CD4-positive, alpha-beta T cell treated with Interleukin-15 for 4 hours (primary cell): ENCODE measurements at regions not wholly inside any gene's neighbourhood (a gene's known extent, or its start where the extent isn't known, plus 50 kb on each side); places are given as distances from the start of the nearest gene placed in this dataset.

Experiments used
- DNase-seq: peaks from one replicate; pipeline ENCODE4 v3.0.0-alpha.2; 2020; ENCODE audit warnings: low spot score

GRCh38 chr10:121182219-121182618, 331.1 kb downstream of the WDR11 start:
- DNase-seq = no peak

DNA sequence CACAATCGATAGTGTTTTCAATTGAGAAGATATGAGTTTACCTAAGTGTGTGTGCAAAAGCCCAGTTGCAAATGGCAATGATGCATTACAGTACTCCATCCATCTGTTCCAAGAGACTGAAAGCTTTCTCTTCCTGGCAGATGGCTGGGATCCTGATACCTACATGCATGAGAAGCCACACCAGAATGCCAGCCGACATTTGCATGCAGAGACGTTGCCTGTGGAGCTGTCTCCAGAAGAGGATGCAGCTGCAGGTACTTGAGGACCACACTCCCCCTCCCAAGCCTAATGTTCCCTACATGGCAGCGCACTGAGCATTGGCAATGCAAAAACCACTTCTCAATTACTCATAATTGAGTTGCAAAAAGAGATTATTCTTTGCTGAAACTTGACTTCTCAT, 332.1 kb downstream of the WDR11 start:
- DNase-seq = no peak

DNA sequence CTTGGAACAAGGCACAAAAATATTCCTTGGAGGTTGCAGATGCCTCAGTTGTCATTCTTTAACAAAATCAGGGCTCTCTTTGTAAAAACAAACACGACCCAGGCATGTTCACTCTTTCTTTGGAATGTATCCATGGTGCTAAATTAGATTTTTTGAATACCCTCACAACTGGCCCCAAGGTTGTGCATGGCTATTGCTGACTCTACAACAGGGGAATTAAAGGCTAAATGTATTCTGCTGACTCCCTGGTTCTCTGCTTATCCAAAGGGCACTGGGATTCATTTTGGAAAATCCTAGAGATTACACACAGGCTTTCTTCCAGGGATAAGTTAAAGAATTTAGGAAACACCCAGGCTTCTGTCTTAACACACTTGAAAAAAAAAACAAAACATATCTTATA, 332.5 kb downstream of the WDR11 start:
- no peak for DNase-seq

DNA sequence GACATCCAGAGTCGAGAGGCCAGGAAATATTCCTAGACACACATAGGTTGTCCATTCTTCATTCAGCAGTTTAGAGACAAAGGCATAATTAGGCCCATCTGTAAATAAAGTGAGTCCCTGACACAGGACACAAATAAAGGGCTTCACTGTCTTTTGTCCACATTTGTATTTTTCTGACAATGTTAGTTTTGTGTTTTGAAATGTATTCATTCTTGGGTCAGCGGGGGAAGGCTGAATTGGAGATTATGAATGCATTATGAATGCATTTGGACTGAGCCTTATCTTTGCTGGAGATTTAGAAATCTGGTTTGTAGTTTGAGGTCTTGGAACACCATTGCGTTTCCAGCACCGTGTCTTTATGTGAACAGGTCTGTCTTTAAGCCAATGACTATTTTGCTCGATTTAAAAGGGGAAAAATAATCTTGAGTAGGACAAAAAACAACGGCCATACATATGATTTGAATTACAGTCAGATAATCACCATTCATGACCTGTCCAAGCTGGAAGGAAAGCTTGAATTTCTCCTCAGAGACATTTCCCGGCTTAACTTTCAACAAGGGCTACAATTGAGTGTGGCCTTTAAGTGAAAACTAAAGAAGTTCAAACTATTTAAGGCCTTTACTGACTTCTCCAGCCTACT, 334.8 kb downstream of the WDR11 start:
- DNase-seq = no peak

- no peak for DNase-seq
Observed at GRCh38 chr10:121187391-121187790, 336.2 kb downstream of the WDR11 start.

DNA sequence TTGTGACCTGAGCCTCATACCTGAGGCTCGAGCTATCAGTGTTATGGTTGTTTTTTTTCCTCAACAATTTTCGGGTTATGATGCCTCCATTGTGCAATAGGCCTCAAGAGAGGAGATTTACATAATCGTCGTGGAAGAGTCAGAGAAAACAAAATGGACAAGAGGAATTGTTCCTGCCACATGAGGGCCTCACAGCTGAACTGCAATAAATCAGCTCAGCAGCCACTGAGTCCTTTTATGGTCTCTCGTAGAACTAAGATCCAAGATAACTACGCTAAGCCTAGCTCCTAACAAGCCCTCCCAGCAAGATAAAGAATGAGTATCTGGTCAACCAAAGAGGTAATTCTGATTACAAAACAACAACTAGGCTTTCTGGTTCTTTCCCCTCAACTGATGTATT, 336.8 kb downstream of the WDR11 start:
- no peak for DNase-seq

- no peak for DNase-seq
Observed at GRCh38 chr10:121189066-121189465, 337.9 kb downstream of the WDR11 start.

DNA sequence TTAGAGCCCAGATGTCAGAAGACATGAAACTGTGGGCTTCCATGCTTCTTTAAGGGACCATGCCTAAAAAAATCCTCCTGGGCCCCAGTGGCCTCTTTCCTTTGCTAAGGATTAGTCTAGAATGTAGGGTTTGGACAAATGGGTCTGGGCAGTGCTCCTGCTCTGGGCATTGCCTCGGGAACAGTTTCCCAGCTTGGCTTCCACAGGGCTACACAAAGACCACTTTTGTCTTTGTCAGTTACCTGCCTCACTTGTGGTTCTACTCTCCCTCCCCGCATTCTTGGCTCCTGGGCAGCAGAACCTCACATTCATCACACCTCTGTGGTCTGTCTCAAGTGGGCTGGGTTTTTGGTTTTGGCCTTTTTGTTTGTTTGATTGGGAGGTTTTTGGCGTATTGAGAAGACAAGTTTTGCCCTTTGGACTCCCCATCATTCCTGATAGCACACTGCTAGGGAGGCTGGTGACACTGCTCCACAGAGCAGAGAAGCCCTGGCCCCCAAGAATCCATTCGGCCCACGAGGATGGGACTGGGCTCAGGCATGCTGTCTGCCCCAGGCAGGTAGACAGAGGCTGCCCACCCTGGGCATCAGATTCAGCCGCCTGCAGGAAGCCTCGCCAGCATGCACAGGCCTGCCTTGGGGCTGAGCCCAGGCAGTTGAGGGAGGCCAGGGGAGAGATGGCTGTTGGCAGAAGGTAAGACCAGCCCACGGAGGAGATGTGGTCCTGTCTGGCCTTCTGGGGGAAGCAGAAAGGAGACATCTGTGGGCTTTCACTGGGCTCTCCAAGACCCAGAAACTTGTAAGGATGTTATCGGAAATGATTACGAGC, 343.7 kb downstream of the WDR11 start:
- DNase-seq = no peak

DNA sequence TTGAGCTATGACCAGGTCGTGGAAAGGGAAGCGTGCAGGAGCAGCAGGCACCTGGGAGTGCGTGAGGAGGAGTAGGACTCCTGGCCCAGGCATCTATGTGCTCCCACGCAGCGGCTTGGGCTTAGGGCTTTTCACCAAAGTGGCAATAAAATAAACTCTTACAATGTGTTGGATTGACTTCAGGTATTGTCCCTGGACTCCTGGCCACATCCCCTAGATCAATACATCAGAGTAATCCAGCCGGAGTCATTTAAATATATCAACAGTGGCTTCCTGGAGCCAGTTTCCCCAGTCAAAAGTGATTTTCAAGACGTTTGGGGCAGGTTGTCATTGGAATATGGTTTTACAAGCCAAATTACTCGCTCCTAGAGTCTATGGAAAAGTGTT, 344.4 kb downstream of the WDR11 start:
- no peak for DNase-seq

- no peak for DNase-seq
Observed at GRCh38 chr10:121199081-121199480, 347.9 kb downstream of the WDR11 start.

DNA sequence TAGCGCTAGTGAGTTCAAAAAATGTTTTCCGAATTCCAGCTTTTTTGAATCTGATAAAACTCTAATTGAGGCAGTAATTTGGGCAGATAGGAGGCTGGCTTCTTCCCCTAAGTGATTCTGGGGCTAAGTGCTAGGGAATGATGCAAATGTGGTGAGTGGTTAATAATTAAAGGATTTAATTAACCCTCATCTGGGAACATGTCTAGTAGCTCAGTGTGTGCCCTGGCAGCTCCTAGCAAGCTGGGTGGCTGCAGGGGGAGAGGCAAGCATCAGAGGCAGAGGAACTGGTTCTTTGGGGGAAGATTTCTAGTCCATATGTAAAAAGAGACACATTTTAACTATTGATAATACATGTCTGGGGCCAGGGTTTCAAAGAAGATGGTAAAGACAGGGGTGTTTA, 354.5 kb downstream of the WDR11 start:
- DNase-seq = no peak

DNA sequence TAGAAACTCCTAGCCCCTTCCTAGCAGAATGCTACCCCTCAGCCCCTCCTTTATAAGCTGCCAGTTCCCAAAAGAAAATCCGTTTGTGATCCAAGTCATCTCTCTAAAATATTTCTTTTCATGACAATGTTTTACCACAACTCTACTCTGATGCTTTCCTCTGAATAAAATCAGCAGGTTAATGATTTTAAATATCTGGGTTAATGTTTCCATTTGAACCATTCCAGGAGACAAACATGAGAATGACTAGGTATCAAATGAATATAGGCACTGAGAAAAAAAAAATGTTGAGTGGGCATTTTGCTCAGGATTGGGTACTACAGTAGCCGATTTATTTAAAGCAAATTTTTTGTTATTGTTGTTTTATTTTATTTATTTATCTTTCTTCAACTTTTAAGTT, 360.3 kb downstream of the WDR11 start:
- DNase-seq = no peak

DNA sequence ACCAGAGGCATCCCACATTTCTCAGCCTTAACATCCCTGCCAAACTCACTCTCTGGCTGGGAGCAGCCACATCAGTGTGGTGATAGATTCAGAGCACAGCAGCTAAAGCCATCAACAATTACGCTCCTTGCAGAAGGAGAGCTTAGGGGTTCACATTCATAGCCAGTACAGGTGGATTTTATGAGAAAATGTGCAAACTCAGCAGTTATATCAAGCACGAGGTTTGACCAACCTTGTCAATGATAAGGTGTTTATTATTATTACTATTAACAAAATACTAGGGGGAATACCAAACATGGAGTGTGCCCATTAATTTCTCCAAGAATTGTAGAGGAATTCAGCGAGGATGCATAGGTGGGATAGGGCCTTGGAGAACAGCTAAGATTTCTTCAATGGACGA, 362.3 kb downstream of the WDR11 start:
- DNase-seq = no peak

- DNase-seq = no peak
Observed at GRCh38 chr10:121216295-121216694, 365.1 kb downstream of the WDR11 start.

DNA sequence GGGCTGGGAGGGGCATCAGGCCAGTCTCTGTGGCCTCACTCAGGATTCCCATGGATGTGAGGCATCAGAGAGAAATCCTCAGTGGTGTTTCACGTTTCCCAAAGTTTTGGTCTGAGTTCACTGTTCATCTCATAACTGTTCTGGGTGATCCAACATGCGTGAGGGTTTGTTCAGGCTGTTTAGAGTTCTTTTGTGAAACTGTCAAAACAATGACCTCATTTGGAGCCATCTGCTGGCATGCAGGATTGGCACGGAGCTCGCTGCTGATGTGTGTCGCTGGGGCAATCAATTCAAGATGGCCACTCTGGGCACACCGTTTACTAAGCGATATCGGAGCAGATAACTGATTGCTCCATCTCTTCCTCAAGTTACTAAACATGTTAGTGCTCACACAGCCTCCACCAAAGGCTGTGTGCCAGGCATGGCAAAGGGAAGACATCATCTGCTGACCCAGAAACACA, 365.6 kb downstream of the WDR11 start:
- DNase-seq = no peak

- DNase-seq = no peak
Observed at GRCh38 chr10:121217331-121217730, 366.2 kb downstream of the WDR11 start.

DNA sequence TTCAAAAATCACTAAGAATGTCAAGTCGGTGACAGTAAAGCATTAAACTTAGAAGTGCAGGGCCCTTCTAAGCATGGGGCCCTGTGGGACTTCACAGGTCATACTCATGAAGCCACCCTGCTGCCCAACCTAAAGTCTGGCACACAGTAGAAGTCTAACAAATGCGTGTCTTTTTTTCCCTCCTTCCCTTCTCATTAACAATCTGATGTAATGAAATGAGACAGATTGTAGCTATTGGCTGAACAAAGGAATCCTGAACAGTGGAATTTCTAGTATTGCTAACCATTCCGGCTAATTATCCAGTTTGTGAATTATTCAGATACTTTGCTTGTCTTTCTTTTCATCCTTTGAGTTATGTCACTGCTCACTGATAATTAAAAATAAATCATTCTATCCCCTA, 369.9 kb downstream of the WDR11 start:
- DNase-seq = no peak

GRCh38 chr10:121221991-121222390, 370.8 kb downstream of the WDR11 start:
- no peak for DNase-seq

DNA sequence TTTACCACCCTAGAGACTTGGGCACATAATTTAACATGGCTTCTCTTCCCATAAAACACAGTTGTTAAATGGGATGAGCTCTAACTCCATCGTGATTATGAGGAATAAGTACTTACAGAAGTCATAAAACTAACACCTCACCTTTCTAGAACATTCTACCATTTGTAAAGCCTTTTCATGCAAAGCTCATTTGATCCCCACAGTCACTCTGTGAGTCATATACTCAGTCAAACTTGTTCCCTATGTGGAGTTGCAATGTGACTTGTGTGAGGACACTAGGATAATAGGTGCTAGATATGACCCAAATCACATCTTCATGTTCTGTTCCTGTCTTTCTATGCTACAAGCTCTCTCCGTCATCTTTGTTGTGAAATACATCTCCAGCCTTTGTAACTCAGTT, 371.7 kb downstream of the WDR11 start:
- DNase-seq = no peak

- DNase-seq = no peak
Observed at GRCh38 chr10:121231079-121231478, 367.2 kb downstream of the FGFR2 start.

GRCh38 chr10:121232494-121232893, 365.8 kb downstream of the FGFR2 start:
- DNase-seq = no peak

GRCh38 chr10:121235692-121236091, 362.6 kb downstream of the FGFR2 start:
- no peak for DNase-seq

DNA sequence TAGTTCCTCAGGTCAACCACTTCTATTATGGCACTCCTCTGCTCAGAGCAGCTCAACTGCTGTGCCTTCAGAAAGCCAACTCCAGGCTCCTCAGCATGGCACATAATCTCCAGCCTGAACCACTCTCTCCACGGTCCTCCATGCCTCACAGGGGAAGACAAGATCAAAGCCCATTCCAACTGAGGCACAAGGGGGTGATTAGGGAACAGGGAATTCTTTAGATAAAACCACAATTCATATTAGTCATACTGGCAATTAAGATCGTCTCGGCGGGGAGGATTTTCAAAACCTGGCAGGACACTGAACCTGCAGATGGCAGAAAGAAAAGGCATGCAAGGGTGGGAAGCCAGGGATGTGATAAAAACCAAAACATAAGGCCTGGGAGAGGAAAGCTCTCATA, 361.6 kb downstream of the FGFR2 start:
- DNase-seq = no peak

DNA sequence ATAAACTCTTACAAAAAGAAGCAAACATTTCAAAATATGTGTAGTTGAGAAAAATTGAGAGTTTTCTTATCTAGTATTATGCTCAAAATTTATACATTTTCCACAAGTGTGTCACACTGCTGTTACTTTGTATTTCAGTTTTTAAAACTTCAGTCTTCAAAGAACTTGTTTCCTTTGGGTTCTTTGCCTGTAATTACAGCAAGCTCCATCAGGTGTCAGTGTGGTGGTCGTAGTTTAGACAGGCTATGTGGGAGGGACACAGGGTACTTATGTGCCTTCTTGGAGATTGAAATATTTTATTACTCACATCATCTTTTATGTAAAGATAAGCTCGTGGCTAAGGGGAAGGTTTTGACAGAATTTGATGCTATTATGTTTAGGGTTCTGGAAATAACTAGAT, 360.5 kb downstream of the FGFR2 start:
- no peak for DNase-seq
